GM12878 (cell line): ENCODE measurements at regions not wholly inside any gene's neighbourhood (a gene's known extent, or its start where the extent isn't known, plus 50 kb on each side); places are given as distances from the start of the nearest gene placed in this dataset.

Source experiments
- ATAC-seq: fragments of 200-7000 bp; cut with Tn5 transposase; 3 replicates; pipeline ENCODE4 v1.9.1; 2020; ENCODE audit warnings: mild to moderate bottlenecking, moderate library complexity
- BruUV-seq: library from RNA; stranded (reverse); fragments of 400-500 nt; replicated peaks from 2 replicates; lab custom pipeline; 2021; lab: Mats Ljungman, UMichigan
- CTCF ChIA-PET: fragments of 300-600 bp; sonication (Branson Sonifier 250); formaldehyde crosslinking; extraction: SDS; loops from one replicate; lab custom pipeline; 2021; ENCODE audit warnings: inconsistent platforms; lab: Yijun Ruan, JAX
- POLR2A ChIA-PET: fragments of 350-600 bp; formaldehyde crosslinking; extraction: SDS; loops from one replicate; lab custom pipeline; 2021; ENCODE audit warnings: inconsistent platforms; lab: Charles Lee
- RAD21 ChIA-PET: fragments of 300-600 bp; sonication (Branson Sonifier 250); formaldehyde crosslinking; loops from one replicate; lab custom pipeline; 2023; ENCODE audit warnings: antibody characterized with exemption; ENCODE audit not compliant: unreplicated experiment; lab: Charles Lee
- SMC1A ChIA-PET: fragments of 300-600 bp; sonication (Branson Sonifier 250); formaldehyde crosslinking; loops from one replicate; lab custom pipeline; 2023; ENCODE audit not compliant: unreplicated experiment, uncharacterized antibody; lab: Charles Lee
- DNase-seq: peaks from one replicate; pipeline ENCODE4 v3.0.0-alpha.2; 2011; ENCODE audit warnings: low read depth, low spot score
- FAIRE-seq: peaks from 3 replicates; lab custom pipeline; 2011; peaks lifted over from hg19 to GRCh38; lab: Jason Lieb, UNC
- H2AFZ ChIP-seq: 2 replicates; pipeline ENCODE4 v1.6.0; 2011; ENCODE audit warnings: low read depth, low read length, control low read depth; ENCODE audit not compliant: control insufficient read depth
- H3K27ac ChIP-seq: 2 replicates; pipeline ENCODE4 v1.5.1; 2011; ENCODE audit warnings: control low read depth; ENCODE audit not compliant: control insufficient read depth, insufficient read depth
- H3K27me3 ChIP-seq, 2 experiments: replicated peaks in 1 of 2; 2 replicates each; pipeline versions ENCODE4 v1.6.0 to v1.6.1; 2011; ENCODE audit warnings: low read length in 1 of 2; ENCODE audit not compliant: control insufficient read depth in 2 of 2, insufficient read depth in 2 of 2
- H3K36me3 ChIP-seq, 2 experiments: 2 replicates each; pipeline ENCODE4 v1.5.1; 2011; ENCODE audit warnings: low read length in 1 of 2; ENCODE audit not compliant: control insufficient read depth in 2 of 2, insufficient read depth in 2 of 2
- H3K4me1 ChIP-seq: 2 replicates; pipeline ENCODE4 v1.6.1; 2011; ENCODE audit warnings: mild to moderate bottlenecking, low read length, moderate library complexity, mixed read lengths; ENCODE audit not compliant: control insufficient read depth, insufficient read depth
- H3K4me2 ChIP-seq: 2 replicates; pipeline ENCODE4 v1.6.0; 2011; ENCODE audit warnings: control low read depth; ENCODE audit not compliant: control insufficient read depth, insufficient read depth
- H3K4me3 ChIP-seq: fragments of 200-600 bp; sonication (generic); 2 replicates; pipeline ENCODE4 v1.5.1; 2016
- H3K79me2 ChIP-seq: 2 replicates; pipeline ENCODE4 v1.6.0; 2011; ENCODE audit warnings: low read length; ENCODE audit not compliant: control insufficient read depth, insufficient read depth
- H3K9ac ChIP-seq: 2 replicates; pipeline ENCODE4 v1.8.0; 2011; ENCODE audit warnings: low read length, control low read depth, mixed read lengths; ENCODE audit not compliant: control insufficient read depth, insufficient read depth
- H3K9me3 ChIP-seq: replicated peaks from 3 replicates; pipeline ENCODE4 v1.5.1; 2011; ENCODE audit warnings: mild to moderate bottlenecking, low read length; ENCODE audit not compliant: control insufficient read depth, insufficient read depth
- H4K20me1 ChIP-seq: 2 replicates; pipeline ENCODE4 v1.6.0; 2011; ENCODE audit not compliant: control insufficient read depth, insufficient read depth
- ZNF687 ChIP-seq: fragments of 450-650 bp; IDR thresholded peaks from 2 replicates; pipeline ENCODE4 v1.6.1; 2017; ENCODE audit warnings: mild to moderate bottlenecking, moderate library complexity
- WGBS: methylation state at CpG from one replicate; pipeline ENCODE4 v1.1.6; 2016; ENCODE audit warnings: low lambda C conversion rate; ENCODE audit not compliant: insufficient replicate concordance, insufficient coverage; ENCODE audit errors: missing lambda C conversion rate; 5-methylcytosine and 5-hydroxymethylcytosine counted together
- in situ Hi-C: fragments of 300-500 bp; cut with MboI; formaldehyde crosslinking; loops from 9 replicates; pipeline ENCODE4 v1.14.3; 2018; ENCODE audit warnings: mixed read lengths
- intact Hi-C: fragments of 100-400 bp; cut with micrococcal nuclease; formaldehyde crosslinking; loops from one replicate; pipeline ENCODE4 v1.14.2; 2022; ENCODE audit not compliant: unreplicated experiment

- in situ Hi-C loops (no loop called here), intact Hi-C loops (no loop called here)
- 68% methylated on average over 14 of the region's 14 CpGs for WGBS
- ChIA-PET RAD21 (no interaction called here), CTCF (interaction anchor here (1.5 to 2.0 kb wide), 2 partner anchors 163 to 180 kb away, joined by 4 to 5 read pairs; no protein-coding TSS in a partner anchor), SMC1A (interaction anchor here (0.7 kb wide), 1 partner anchor 54 kb away, joined by 3 read pairs; no protein-coding TSS in a partner anchor), POLR2A (interaction anchor here (0.6 kb wide), 1 partner anchor 9 kb away, joined by 5 read pairs; no protein-coding TSS in a partner anchor)
- no peak for DNase-seq
- no peak for TF ChIP-seq ZNF687
- Histone ChIP-seq H3K27ac (no peak overlapping the region), H3K36me3 (no peaks in the 10 kb centered on the region), H3K9me3 (no peaks in the 10 kb centered on the region), H2AFZ (no peak overlapping the region), H3K4me3 (no peak overlapping the region), H3K4me2 (no peak overlapping the region), H3K4me1 (no peaks in the 10 kb centered on the region; the same call in 1 of the 2 replicates), H4K20me1 (no peaks in the 10 kb centered on the region), H3K79me2 (no peaks in the 10 kb centered on the region), H3K27me3 (no peaks in the 10 kb centered on the region), H3K9ac (no peak overlapping the region)
- FAIRE-seq, result no peak
- ATAC-seq, result no peak
- BruUV-seq, result no TSS peak
Measured at GRCh38 chr1:8194481-8195227, 123.3 kb upstream of the SLC45A1 start.
